EL (cell line): ENCODE measurements at regions not wholly inside any gene's neighbourhood (a gene's known extent, or its start where the extent isn't known, plus 50 kb on each side); places are given as distances from the start of the nearest gene placed in this dataset.
"Not testable (repeated sequence)": the region's sequence is repeated elsewhere in the genome, so short reads cannot be mapped to it uniquely, and the experiment has no call there.

Experiments used
- DNase-seq: peaks from one replicate; pipeline ENCODE4 v3.0.0-alpha.2; 2016

- DNase-seq, result not testable (repeated sequence)
These were observed 253.7 kb downstream of the SPATA31A6 start for GRCh38 chr9:42437057-42437759.

- DNase-seq, result not testable (repeated sequence)
These were observed 259.2 kb downstream of the SPATA31A6 start for GRCh38 chr9:42442680-42443079.

GRCh38 chr9:42443414-42443813 is 260.0 kb downstream of the SPATA31A6 start:
- not testable (repeated sequence) for DNase-seq

GRCh38 chr9:42461436-42461835 is 278.0 kb downstream of the SPATA31A6 start:
- not testable (repeated sequence) for DNase-seq

- not testable (repeated sequence) for DNase-seq
These were observed 278.4 kb downstream of the SPATA31A6 start for GRCh38 chr9:42461863-42462262.

- not testable (repeated sequence) for DNase-seq
These were observed 280.5 kb downstream of the SPATA31A6 start for GRCh38 chr9:42463981-42464380.

GRCh38 chr9:42470577-42470976 is 287.1 kb downstream of the SPATA31A6 start:
- not testable (repeated sequence) for DNase-seq

- not testable (repeated sequence) for DNase-seq
These were observed 307.5 kb downstream of the SPATA31A6 start for GRCh38 chr9:42490989-42491388.

- not testable (repeated sequence) for DNase-seq
These were observed 319.3 kb downstream of the SPATA31A6 start for GRCh38 chr9:42502620-42503264.

- DNase-seq, result not testable (repeated sequence)
These were observed 324.7 kb downstream of the SPATA31A6 start for GRCh38 chr9:42508111-42508510.

GRCh38 chr9:42513535-42513934 is 330.1 kb downstream of the SPATA31A6 start:
- not testable (repeated sequence) for DNase-seq

- not testable (repeated sequence) for DNase-seq
These were observed 351.0 kb downstream of the SPATA31A6 start for GRCh38 chr9:42534325-42534983.

GRCh38 chr9:42534984-42535325 is 351.5 kb downstream of the SPATA31A6 start:
- DNase-seq, result not testable (repeated sequence)

GRCh38 chr9:42550789-42551357 is 367.4 kb downstream of the SPATA31A6 start:
- DNase-seq, result not testable (repeated sequence)

GRCh38 chr9:42568530-42568929 is 385.1 kb downstream of the SPATA31A6 start:
- DNase-seq, result not testable (repeated sequence)

GRCh38 chr9:42568942-42569556 is 385.6 kb downstream of the SPATA31A6 start:
- DNase-seq, result not testable (repeated sequence)

GRCh38 chr9:42577851-42578250 is 394.4 kb downstream of the SPATA31A6 start:
- DNase-seq, result not testable (repeated sequence)
